ENCODE measurements at regions not wholly inside any gene's neighbourhood (a gene's known extent, or its start where the extent isn't known, plus 50 kb on each side); places are given as distances from the start of the nearest gene placed in this dataset.
"Not testable (repeated sequence)": the region's sequence is repeated elsewhere in the genome, so short reads cannot be mapped to it uniquely, and the experiment has no call there.

- DNase-seq: no peak
Observed at GRCh38 chr5:143957455-143957854, 145.5 kb downstream of the HMHB1 start.

GRCh38 chr5:143962201-143962600 lies 150.2 kb downstream of the HMHB1 start:
- no peak for DNase-seq

GRCh38 chr5:143964919-143965318 lies 153.0 kb downstream of the HMHB1 start:
- DNase-seq: no peak

- no peak for DNase-seq
Observed at GRCh38 chr5:143966280-143966679, 154.3 kb downstream of the HMHB1 start.

- peak in 1 of 2 donors; percentile 36 for DNase-seq
Observed at GRCh38 chr5:143968071-143968878, 156.3 kb downstream of the HMHB1 start.

GRCh38 chr5:143970159-143970558 lies 158.2 kb downstream of the HMHB1 start:
- DNase-seq: no peak

GRCh38 chr5:143972068-143972467 lies 160.1 kb downstream of the HMHB1 start:
- no peak for DNase-seq

GRCh38 chr5:143976055-143976454 lies 164.1 kb downstream of the HMHB1 start:
- DNase-seq: no peak

- DNase-seq: no peak
Observed at GRCh38 chr5:143977891-143978461, 166.0 kb downstream of the HMHB1 start.

- DNase-seq: no peak
Observed at GRCh38 chr5:143979044-143979690, 167.2 kb downstream of the HMHB1 start.

- no peak for DNase-seq
Observed at GRCh38 chr5:143980506-143980905, 168.5 kb downstream of the HMHB1 start.

- not testable (repeated sequence) for DNase-seq
Observed at GRCh38 chr5:143982957-143983356, 171.0 kb downstream of the HMHB1 start.

GRCh38 chr5:143985832-143986515 lies 174.0 kb downstream of the HMHB1 start:
- no peak for DNase-seq

- DNase-seq: no peak
Observed at GRCh38 chr5:143986516-143987212, 174.7 kb downstream of the HMHB1 start.

GRCh38 chr5:143987264-143987663 lies 175.3 kb downstream of the HMHB1 start:
- DNase-seq: no peak

GRCh38 chr5:143987751-143988560 lies 176.0 kb downstream of the HMHB1 start:
- no peak for DNase-seq

- DNase-seq: no peak
Observed at GRCh38 chr5:143992496-143992895, 178.0 kb downstream of the YIPF5 start.

GRCh38 chr5:144002876-144003275 lies 167.6 kb downstream of the YIPF5 start:
- DNase-seq: no peak

- DNase-seq: no peak
Observed at GRCh38 chr5:144003636-144004035, 166.8 kb downstream of the YIPF5 start.

GRCh38 chr5:144004146-144004545 lies 166.3 kb downstream of the YIPF5 start:
- no peak for DNase-seq

- DNase-seq: no peak
Observed at GRCh38 chr5:144004751-144005150, 165.7 kb downstream of the YIPF5 start.

GRCh38 chr5:144009116-144009515 lies 161.3 kb downstream of the YIPF5 start:
- no peak for DNase-seq

All from CD4-positive, alpha-beta T cell treated with Interleukin-4 for 1 hour (primary cell).